Transverse colon (tissue), 4 donors: ENCODE measurements at regions not wholly inside any gene's neighbourhood (a gene's known extent, or its start where the extent isn't known, plus 50 kb on each side); places are given as distances from the start of the nearest gene placed in this dataset.

ENCODE experiments used
- DNase-seq: peaks from one replicate; pipeline ENCODE4 v3.0.0-alpha.2; 2019
- H3K27ac ChIP-seq, 4 donors: fragments of 200-600 bp; sonication (generic); 2 replicates each; pipeline ENCODE4 v1.5.1; 2016 to 2018; ENCODE audit warnings: inconsistent platforms in 4 of 4
- H3K27me3 ChIP-seq: fragments of 200-600 bp; sonication (generic); 2 replicates; pipeline ENCODE4 v1.5.1; 2017; ENCODE audit warnings: inconsistent platforms
- H3K36me3 ChIP-seq, 4 donors: fragments of 200-600 bp; sonication (generic); 2 replicates each; pipeline ENCODE4 v1.5.1; 2017 to 2019; ENCODE audit warnings: inconsistent platforms in 4 of 4
- H3K4me1 ChIP-seq, 4 donors: fragments of 200-600 bp; sonication (generic); 2 replicates each; pipeline ENCODE4 v1.5.1; 2017 to 2020; ENCODE audit warnings: inconsistent platforms in 4 of 4
- H3K4me3 ChIP-seq, 4 donors: fragments of 200-600 bp; sonication (generic); 1 replicate in 1 of 4; 2 replicates in 3 of 4; pipeline versions ENCODE4 v1.5.1 to v1.6.1; 2017 to 2019; ENCODE audit warnings: inconsistent platforms in 4 of 4
- H3K9me3 ChIP-seq, 2 donors: fragments of 200-600 bp; sonication (generic); 2 replicates each; pipeline ENCODE4 v1.5.1; 2017 to 2019; ENCODE audit warnings: inconsistent platforms in 2 of 2
- CTCF ChIP-seq, 5 experiments: fragments of 200-600 bp in 3 of 5; fragments of 450-650 bp in 2 of 5; sonication (generic) in 3 of 5; IDR thresholded peaks; 1 replicate in 2 of 5; 2 replicates in 3 of 5; pipeline ENCODE4 v1.5.1; 2016 to 2017; ENCODE audit warnings: antibody characterized with exemption in 5 of 5, inconsistent platforms in 3 of 5, mild to moderate bottlenecking in 2 of 5, moderate library complexity in 1 of 5
- EP300 ChIP-seq: sonication (generic); formaldehyde crosslinking; IDR thresholded peaks from one replicate; pipeline ENCODE4 v1.6.1; 2017; ENCODE audit warnings: antibody characterized with exemption, low read depth
- POLR2A ChIP-seq: fragments of 450-650 bp; IDR thresholded peaks from one replicate; pipeline ENCODE4 v1.6.1; 2016; ENCODE audit warnings: antibody characterized with exemption, mild to moderate bottlenecking, moderate library complexity
- POLR2AphosphoS5 ChIP-seq, 3 donors: sonication (generic); formaldehyde crosslinking; IDR thresholded peaks; one replicate each; pipeline ENCODE4 v1.6.1; 2016; ENCODE audit warnings: antibody characterized with exemption in 3 of 3
- WGBS, 2 donors: methylation state at CpG; one replicate each; pipeline ENCODE4 v1.1.5; 2018; ENCODE audit warnings: low coverage in 1 of 2; 5-methylcytosine and 5-hydroxymethylcytosine counted together
- in situ Hi-C, 4 donors: fragments of 200-750 bp; cut with MboI; loops; one replicate each; pipeline versions ENCODE4 v1.15.0 to v1.15.1; 2017; ENCODE audit warnings: low sequenced_read_pairs in 3 of 4, low pct_ligation_motif_present in 1 of 4, low pct_unique_long_range_greater_than_20kb in 1 of 4
- intact Hi-C: fragments of 100-400 bp; cut with DNase I; formaldehyde crosslinking; loops from one replicate; pipeline ENCODE4 v1.15.1; 2023; ENCODE audit warnings: low total_unique reads

GRCh38 chr13:106310291-106310865 lies 225.1 kb downstream of the EFNB2 start:
- no peak for DNase-seq
- 71 to 93% methylated on average over 1 of the region's 1 CpG for WGBS, 2 donors
- intact Hi-C loops: no loop called here
- in situ Hi-C loops: no loop called here
- no peaks in the 10 kb centered on the region for H3K36me3 ChIP-seq
- H3K4me3 ChIP-seq: no peak overlapping the region
- TF ChIP-seq EP300 (no peak), POLR2A (no peak), CTCF (IDR thresholded peaks at IDR 0.05) (no peak)
- H3K4me1 ChIP-seq: no peaks in the 10 kb centered on the region
- H3K9me3 ChIP-seq: no peaks in the 10 kb centered on the region
- H3K27me3 ChIP-seq: no peaks in the 10 kb centered on the region
- no peak overlapping the region for H3K27ac ChIP-seq

DNA sequence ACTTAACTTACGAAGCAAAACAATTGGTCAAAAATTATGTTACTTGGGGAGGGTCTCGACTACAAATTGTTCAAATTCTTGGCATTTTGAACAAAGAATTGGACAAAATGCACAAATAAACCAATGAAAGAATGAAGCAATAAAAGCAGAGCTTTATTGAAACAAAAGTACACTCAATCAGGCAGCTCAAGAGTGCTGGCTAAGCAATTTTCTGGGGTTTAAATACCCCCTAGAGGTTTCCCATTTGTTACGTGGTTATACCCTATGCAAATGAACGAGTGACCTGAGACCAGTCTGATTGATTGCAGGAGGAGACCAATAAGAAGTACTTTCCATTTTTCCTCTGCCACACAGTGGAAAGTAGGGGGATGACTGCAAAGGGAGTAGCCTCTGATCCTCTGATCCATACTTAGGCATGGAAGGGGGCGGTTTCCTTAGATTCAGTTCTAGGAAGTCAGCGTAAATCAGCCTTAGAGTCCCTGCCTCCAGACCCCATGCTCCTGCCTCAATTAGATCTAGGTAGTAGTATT lies 228.6 kb downstream of the EFNB2 start:
- TF ChIP-seq POLR2AphosphoS5 (IDR thresholded peaks at IDR 0.05) (no peak), EP300 (no peak), CTCF (IDR thresholded peaks at IDR 0.05) (no peak)
- Histone ChIP-seq H3K36me3 (no peaks in the 10 kb centered on the region), H3K4me1 (no peaks in the 10 kb centered on the region), H3K27me3 (no peaks in the 10 kb centered on the region), H3K4me3 (no peak overlapping the region), H3K27ac (no peak overlapping the region), H3K9me3 (peaks cover 0 to 7% of the 10 kb centered on the region in 2 donors)
- no peak for DNase-seq
- in situ Hi-C loops: no loop called here
- WGBS, 2 donors: 74 to 90% methylated on average over 6 of the region's 6 CpGs
- intact Hi-C loops: no loop called here

DNA sequence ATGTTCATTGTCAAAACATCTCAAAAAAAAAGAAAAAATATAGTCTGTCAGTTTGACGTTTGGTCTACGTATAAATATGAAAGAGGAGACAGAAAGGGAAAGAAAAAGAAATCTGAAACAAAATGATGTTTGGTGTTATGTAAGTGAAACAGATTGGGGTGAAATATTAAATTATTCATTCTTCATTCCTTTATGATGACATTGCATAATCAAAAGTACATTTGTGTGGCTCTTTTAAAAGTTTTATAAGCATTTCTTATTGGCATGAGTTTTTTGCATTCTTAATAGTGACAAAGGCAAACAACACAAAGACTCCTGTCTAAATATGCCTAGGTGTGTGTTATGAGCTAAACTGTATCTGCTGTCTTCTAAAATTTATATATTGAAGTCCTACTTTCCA lies 232.6 kb downstream of the EFNB2 start:
- H3K4me3 ChIP-seq: no peak overlapping the region
- no peak overlapping the region for H3K27ac ChIP-seq
- in situ Hi-C loops: no loop called here
- no peaks in the 10 kb centered on the region for H3K27me3 ChIP-seq
- DNase-seq: no peak
- no peaks in the 10 kb centered on the region for H3K36me3 ChIP-seq
- H3K4me1 ChIP-seq: no peaks in the 10 kb centered on the region
- TF ChIP-seq POLR2A (no peak), POLR2AphosphoS5 (IDR thresholded peaks at IDR 0.05) (no peak), CTCF (IDR thresholded peaks at IDR 0.05) (no peak), EP300 (no peak)
- intact Hi-C loops: no loop called here
- WGBS, 2 donors: 90 to 100% methylated on average over 2 of the region's 2 CpGs
- H3K9me3 ChIP-seq: peaks cover 0 to 7% of the 10 kb centered on the region in 2 donors

- no peaks in the 10 kb centered on the region for H3K27me3 ChIP-seq
- intact Hi-C loops (no loop called here), in situ Hi-C loops (no loop called here)
- H3K9me3 ChIP-seq: peaks cover 0 to 7% of the 10 kb centered on the region in 2 donors
- WGBS, 2 donors: 83 to 100% methylated on average over 1 of the region's 1 CpG
- DNase-seq: no peak
- H3K27ac ChIP-seq: no peak overlapping the region
- TF ChIP-seq POLR2AphosphoS5 (IDR thresholded peaks at IDR 0.05) (no peak), CTCF (IDR thresholded peaks at IDR 0.05) (no peak), EP300 (no peak)
- H3K4me1 ChIP-seq: no peaks in the 10 kb centered on the region
- H3K36me3 ChIP-seq: no peaks in the 10 kb centered on the region
- no peak overlapping the region for H3K4me3 ChIP-seq
These were observed 233.5 kb downstream of the EFNB2 start for GRCh38 chr13:106302011-106302410.
